Liver (tissue), 8 donors: ENCODE measurements at regions not wholly inside any gene's neighbourhood (a gene's known extent, or its start where the extent isn't known, plus 50 kb on each side); places are given as distances from the start of the nearest gene placed in this dataset.

Source experiments
- DNase-seq: peaks from one replicate; pipeline ENCODE4 v3.0.0-alpha.2; 2017; ENCODE audit warnings: low spot score
- H3K27ac ChIP-seq, 2 donors: one replicate each; pipeline ENCODE4 v1.7.0; 2013; ENCODE audit warnings: inconsistent platforms in 2 of 2, low read length in 2 of 2, control low read depth in 1 of 2, low read depth in 1 of 2, mild to moderate bottlenecking in 1 of 2
- H3K27me3 ChIP-seq, 4 donors: one replicate each; pipeline versions ENCODE4 v1.6.1 to v1.7.0; 2013; ENCODE audit warnings: low read length in 3 of 4, inconsistent platforms in 1 of 4, mild to moderate bottlenecking in 1 of 4, moderate library complexity in 1 of 4; ENCODE audit not compliant: control insufficient read depth in 4 of 4, insufficient read depth in 4 of 4
- H3K36me3 ChIP-seq, 4 donors: one replicate each; pipeline versions ENCODE4 v1.6.1 to v1.7.0; 2013; ENCODE audit warnings: low read length in 3 of 4, mild to moderate bottlenecking in 3 of 4, low read depth in 1 of 4, moderate library complexity in 1 of 4; ENCODE audit not compliant: control insufficient read depth in 4 of 4, insufficient read depth in 3 of 4
- H3K4me1 ChIP-seq, 4 donors: one replicate each; pipeline versions ENCODE4 v1.6.1 to v1.7.0; 2013; ENCODE audit warnings: low read length in 3 of 4, mild to moderate bottlenecking in 3 of 4, moderate library complexity in 1 of 4; ENCODE audit not compliant: control insufficient read depth in 4 of 4, insufficient read depth in 4 of 4
- H3K4me3 ChIP-seq, 3 donors: one replicate each; pipeline versions ENCODE4 v1.6.1 to v1.7.0; 2013; ENCODE audit warnings: low read length in 3 of 3, control low read depth in 1 of 3, low read depth in 1 of 3, mild to moderate bottlenecking in 1 of 3
- H3K9ac ChIP-seq, 2 donors: one replicate each; pipeline ENCODE4 v1.7.0; 2013; ENCODE audit warnings: low read length in 2 of 2, mild to moderate bottlenecking in 2 of 2, moderate library complexity in 2 of 2, control low read depth in 1 of 2, low read depth in 1 of 2
- H3K9me3 ChIP-seq, 4 donors: one replicate each; pipeline versions ENCODE4 v1.6.1 to v1.7.0; 2013; ENCODE audit warnings: low read length in 3 of 4; ENCODE audit not compliant: control insufficient read depth in 4 of 4
- ATF3 ChIP-seq: IDR thresholded peaks from 2 replicates; pipeline ENCODE4 v1.6.1; 2016; ENCODE audit warnings: antibody characterized with exemption
- EGR1 ChIP-seq, 2 donors: IDR thresholded peaks; 2 replicates each; pipeline ENCODE4 v1.6.1; 2016 to 2018; ENCODE audit warnings: antibody characterized with exemption in 2 of 2, low read depth in 2 of 2
- FOXA2 ChIP-seq: IDR thresholded peaks from 2 replicates; pipeline ENCODE4 v1.6.1; 2016; ENCODE audit warnings: antibody characterized with exemption
- HNF4A ChIP-seq, 2 donors: conservative IDR thresholded peaks; 2 replicates each; pipeline ENCODE4 v1.6.1; 2016; ENCODE audit warnings: antibody characterized with exemption in 2 of 2, mild to moderate bottlenecking in 2 of 2
- HNF4G ChIP-seq: IDR thresholded peaks from 2 replicates; pipeline ENCODE4 v1.6.1; 2016; ENCODE audit warnings: antibody characterized with exemption
- MAX ChIP-seq: IDR thresholded peaks from 2 replicates; pipeline ENCODE4 v1.6.1; 2016; ENCODE audit warnings: antibody characterized with exemption
- NR2F2 ChIP-seq: IDR thresholded peaks from 2 replicates; pipeline ENCODE4 v1.6.1; 2016; ENCODE audit warnings: antibody characterized with exemption
- TAF1 ChIP-seq: conservative IDR thresholded peaks from 2 replicates; pipeline ENCODE4 v1.6.1; 2016; ENCODE audit warnings: antibody characterized with exemption, mild to moderate bottlenecking
- YY1 ChIP-seq: IDR thresholded peaks from 2 replicates; pipeline ENCODE4 v1.6.1; 2016; ENCODE audit warnings: antibody characterized with exemption, mild to moderate bottlenecking
- WGBS: extraction: QIAGEN DNeasy Blood & Tissue Kit; methylation state at CpG from one replicate; pipeline ENCODE4 v1.1.7; 2013; 5-methylcytosine and 5-hydroxymethylcytosine counted together
- TF ChIP-seq, protein P1 (sequence below): fragments of 150-350 bp; IDR thresholded peaks from 2 replicates; pipeline ENCODE4 v1.5.1; 2017; ENCODE audit warnings: improper control_type of control experiment, low read depth, low read length; ENCODE audit not compliant: missing input control
- TF ChIP-seq, protein P2 (sequence below): IDR thresholded peaks from 2 replicates; pipeline ENCODE4 v1.6.1; 2016; ENCODE audit warnings: antibody characterized with exemption, mild to moderate bottlenecking
- TF ChIP-seq, protein P3 (sequence below): IDR thresholded peaks from 2 replicates; pipeline ENCODE4 v1.6.1; 2016; ENCODE audit warnings: antibody characterized with exemption
- donor health status: healthy.
- donor health status: healthy.
- donor health status: healthy.
- donor health status: healthy.
- donor health status: healthy.

GRCh38 chr1:209383422-209383821, 200.1 kb upstream of the CAMK1G start:
- no peaks in the 10 kb centered on the region for H3K27me3 ChIP-seq
- H3K4me1 ChIP-seq, result peaks cover 0 to 1% (median 0%) of the 10 kb centered on the region in 4 donors
- H3K27ac ChIP-seq, result no peak overlapping the region
- no peak for DNase-seq
- no peaks in the 10 kb centered on the region for H3K9me3 ChIP-seq
- WGBS, result 89% methylated on average over 4 of the region's 4 CpGs
- no peak for TF ChIP-seq EGR1 (IDR thresholded peaks at IDR 0.05; ENCODE audit: low read depth in 2 of 2)
- H3K4me3 ChIP-seq, result no peak overlapping the region
- no peaks in the 10 kb centered on the region for H3K36me3 ChIP-seq
- no peak overlapping the region for H3K9ac ChIP-seq

DNA sequence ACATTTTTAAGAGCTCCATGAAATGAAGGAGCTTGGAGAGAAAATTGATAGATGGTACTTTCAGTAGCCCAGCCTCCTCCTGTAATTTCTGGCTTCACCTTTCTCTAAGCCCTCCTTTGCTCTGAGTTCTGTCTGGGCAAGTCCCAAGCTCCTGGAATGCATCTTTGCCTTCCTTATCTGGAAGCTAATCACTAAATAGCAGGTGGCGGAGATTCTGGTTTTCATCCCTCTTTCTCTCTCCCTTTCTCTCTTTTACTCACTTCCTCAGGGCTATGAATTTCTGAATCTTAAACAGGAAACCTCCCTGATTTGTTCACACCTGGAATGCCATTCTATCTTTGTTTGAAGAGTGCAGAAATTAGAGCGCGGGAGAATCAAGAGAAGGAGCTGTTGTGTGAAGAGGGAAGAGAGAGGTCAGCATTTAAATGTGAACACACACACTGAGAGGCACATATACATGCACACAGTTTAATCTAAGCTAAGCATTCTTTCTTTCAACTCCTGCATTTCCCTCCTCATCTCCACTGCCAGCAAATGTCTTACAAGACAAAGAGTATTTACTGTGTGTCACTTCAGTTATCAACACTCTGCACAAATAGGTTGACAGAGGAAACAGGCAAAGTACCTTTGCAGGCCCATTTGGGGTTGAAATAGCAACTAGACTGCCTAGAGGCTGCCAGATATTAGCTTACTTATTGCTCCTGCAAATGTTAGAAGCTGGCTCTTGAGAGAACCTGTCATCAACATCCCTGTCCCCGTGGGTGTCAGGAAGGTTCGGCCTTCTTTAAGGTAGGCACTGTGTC, 199.4 kb upstream of the CAMK1G start:
- TF ChIP-seq NR2F2, result no peak
- Histone ChIP-seq H3K4me3 (no peak overlapping the region), H3K27me3 (no peaks in the 10 kb centered on the region), H3K9ac (no peak overlapping the region), H3K9me3 (no peaks in the 10 kb centered on the region), H3K4me1 (peaks cover 0 to 1% (median 0%) of the 10 kb centered on the region in 4 donors), H3K36me3 (no peaks in the 10 kb centered on the region), H3K27ac (no peak overlapping the region)
- WGBS, result 57% methylated on average over 5 of the region's 5 CpGs
- DNase-seq, result no peak

DNA sequence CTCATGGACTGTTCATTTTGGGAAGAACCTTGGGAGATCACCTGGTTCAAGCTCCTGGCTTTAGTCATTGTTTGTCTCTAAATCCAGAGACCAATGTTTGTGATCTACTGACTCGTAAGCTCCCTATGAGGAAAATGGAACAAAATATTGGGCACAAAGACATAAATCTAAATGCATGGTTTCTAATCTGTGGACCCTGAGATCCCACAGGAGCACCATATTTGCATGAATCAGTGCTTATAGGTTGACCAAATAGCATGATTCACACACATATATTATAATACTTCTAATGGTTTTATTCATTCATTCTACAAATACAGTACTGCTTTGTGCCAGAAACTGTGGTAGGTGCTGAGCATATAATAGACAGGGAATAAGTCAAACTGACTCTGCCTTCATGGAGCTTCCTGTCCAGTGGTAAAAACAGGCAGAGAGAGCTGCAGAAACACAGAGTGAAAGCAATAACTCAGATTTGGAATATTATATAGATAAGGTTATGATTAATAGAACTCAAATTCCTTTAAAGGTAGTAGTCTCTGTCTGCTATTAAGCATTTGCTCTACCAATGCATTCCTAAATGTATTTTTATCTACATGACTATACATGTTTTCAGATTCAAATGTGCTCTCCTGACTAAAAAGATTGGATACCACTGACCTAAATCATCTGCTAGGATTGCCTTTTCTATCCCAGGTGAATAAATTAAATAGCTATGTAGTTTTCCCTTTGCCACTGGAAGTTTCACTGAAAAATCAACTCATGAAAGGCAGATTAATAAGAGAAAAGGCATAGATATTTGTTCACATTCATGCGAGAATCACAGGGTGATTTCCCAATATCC, 198.6 kb upstream of the CAMK1G start:
- H3K27me3 ChIP-seq, result no peaks in the 10 kb centered on the region
- H3K4me1 ChIP-seq, result peaks cover 0 to 1% (median 0%) of the 10 kb centered on the region in 4 donors
- no peak for DNase-seq
- no peak overlapping the region for H3K27ac ChIP-seq
- H3K9me3 ChIP-seq, result no peaks in the 10 kb centered on the region
- no peak overlapping the region for H3K9ac ChIP-seq
- no peaks in the 10 kb centered on the region for H3K36me3 ChIP-seq
- no peak overlapping the region for H3K4me3 ChIP-seq
- TF ChIP-seq TAF1 (no peak), YY1 (no peak), HNF4A (conservative IDR thresholded peaks at IDR 0.05) (no peak), FOXA2 (no peak), HNF4G (no peak), EGR1 (IDR thresholded peaks at IDR 0.05; ENCODE audit: low read depth in 2 of 2) (no peak), MAX (no peak), ATF3 (no peak)
- TF ChIP-seq, protein P1, sequence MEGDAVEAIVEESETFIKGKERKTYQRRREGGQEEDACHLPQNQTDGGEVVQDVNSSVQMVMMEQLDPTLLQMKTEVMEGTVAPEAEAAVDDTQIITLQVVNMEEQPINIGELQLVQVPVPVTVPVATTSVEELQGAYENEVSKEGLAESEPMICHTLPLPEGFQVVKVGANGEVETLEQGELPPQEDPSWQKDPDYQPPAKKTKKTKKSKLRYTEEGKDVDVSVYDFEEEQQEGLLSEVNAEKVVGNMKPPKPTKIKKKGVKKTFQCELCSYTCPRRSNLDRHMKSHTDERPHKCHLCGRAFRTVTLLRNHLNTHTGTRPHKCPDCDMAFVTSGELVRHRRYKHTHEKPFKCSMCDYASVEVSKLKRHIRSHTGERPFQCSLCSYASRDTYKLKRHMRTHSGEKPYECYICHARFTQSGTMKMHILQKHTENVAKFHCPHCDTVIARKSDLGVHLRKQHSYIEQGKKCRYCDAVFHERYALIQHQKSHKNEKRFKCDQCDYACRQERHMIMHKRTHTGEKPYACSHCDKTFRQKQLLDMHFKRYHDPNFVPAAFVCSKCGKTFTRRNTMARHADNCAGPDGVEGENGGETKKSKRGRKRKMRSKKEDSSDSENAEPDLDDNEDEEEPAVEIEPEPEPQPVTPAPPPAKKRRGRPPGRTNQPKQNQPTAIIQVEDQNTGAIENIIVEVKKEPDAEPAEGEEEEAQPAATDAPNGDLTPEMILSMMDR, result no peak
- TF ChIP-seq, protein P2, sequence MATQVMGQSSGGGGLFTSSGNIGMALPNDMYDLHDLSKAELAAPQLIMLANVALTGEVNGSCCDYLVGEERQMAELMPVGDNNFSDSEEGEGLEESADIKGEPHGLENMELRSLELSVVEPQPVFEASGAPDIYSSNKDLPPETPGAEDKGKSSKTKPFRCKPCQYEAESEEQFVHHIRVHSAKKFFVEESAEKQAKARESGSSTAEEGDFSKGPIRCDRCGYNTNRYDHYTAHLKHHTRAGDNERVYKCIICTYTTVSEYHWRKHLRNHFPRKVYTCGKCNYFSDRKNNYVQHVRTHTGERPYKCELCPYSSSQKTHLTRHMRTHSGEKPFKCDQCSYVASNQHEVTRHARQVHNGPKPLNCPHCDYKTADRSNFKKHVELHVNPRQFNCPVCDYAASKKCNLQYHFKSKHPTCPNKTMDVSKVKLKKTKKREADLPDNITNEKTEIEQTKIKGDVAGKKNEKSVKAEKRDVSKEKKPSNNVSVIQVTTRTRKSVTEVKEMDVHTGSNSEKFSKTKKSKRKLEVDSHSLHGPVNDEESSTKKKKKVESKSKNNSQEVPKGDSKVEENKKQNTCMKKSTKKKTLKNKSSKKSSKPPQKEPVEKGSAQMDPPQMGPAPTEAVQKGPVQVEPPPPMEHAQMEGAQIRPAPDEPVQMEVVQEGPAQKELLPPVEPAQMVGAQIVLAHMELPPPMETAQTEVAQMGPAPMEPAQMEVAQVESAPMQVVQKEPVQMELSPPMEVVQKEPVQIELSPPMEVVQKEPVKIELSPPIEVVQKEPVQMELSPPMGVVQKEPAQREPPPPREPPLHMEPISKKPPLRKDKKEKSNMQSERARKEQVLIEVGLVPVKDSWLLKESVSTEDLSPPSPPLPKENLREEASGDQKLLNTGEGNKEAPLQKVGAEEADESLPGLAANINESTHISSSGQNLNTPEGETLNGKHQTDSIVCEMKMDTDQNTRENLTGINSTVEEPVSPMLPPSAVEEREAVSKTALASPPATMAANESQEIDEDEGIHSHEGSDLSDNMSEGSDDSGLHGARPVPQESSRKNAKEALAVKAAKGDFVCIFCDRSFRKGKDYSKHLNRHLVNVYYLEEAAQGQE, result no peak
- TF ChIP-seq, protein P3, sequence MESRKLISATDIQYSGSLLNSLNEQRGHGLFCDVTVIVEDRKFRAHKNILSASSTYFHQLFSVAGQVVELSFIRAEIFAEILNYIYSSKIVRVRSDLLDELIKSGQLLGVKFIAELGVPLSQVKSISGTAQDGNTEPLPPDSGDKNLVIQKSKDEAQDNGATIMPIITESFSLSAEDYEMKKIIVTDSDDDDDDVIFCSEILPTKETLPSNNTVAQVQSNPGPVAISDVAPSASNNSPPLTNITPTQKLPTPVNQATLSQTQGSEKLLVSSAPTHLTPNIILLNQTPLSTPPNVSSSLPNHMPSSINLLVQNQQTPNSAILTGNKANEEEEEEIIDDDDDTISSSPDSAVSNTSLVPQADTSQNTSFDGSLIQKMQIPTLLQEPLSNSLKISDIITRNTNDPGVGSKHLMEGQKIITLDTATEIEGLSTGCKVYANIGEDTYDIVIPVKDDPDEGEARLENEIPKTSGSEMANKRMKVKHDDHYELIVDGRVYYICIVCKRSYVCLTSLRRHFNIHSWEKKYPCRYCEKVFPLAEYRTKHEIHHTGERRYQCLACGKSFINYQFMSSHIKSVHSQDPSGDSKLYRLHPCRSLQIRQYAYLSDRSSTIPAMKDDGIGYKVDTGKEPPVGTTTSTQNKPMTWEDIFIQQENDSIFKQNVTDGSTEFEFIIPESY, result no peak
- 85% methylated on average over 2 of the region's 2 CpGs for WGBS
